ENCODE measurements at regions not wholly inside any gene's neighbourhood (a gene's known extent, or its start where the extent isn't known, plus 50 kb on each side); places are given as distances from the start of the nearest gene placed in this dataset.

DNA sequence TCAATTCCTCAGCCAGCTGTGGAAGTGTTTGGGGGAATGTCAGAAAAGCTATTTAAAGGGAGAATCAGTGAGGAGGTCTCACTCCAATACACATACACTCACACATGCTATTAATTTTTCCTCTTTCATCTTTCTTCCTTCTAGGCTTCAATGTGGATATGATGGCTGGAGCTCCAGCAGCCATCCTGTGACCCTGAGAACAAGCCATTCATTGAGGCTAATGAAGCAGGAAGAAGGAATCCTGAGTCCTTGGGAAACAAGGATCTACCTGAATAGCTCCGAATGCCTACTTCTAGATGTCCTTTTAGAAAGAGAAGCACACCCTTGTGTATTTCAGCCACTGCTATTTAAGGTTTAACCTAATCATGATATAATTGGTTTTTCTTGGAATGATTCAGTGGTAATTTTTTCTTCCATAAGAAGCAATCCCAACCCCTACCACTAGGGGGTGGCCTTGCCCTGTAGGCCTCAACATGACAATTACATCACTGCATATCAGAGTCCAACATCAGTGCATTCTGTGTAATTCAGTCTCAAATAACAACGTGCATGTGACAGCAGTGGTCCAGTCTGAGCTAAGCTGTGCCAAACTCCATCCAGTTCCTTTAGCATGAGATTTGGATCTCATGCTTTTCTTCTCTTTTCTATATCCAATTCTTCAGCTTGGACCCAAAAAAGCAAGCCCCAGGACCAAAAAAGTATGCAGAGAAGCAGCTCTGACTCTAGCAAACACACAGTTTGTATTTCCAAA is 85.3 kb upstream of the ANKRD1 start:
- H2AFZ ChIP-seq (ENCODE audit: low read depth, low read length), result peak overlapping the region; percentile 29
- peak overlapping the region; percentile 45 for H3K4me2 ChIP-seq (ENCODE audit: insufficient read depth, low read length)
- peak overlapping the region; percentile 88 for H3K27ac ChIP-seq (ENCODE audit: low read length)
- no peaks in the 10 kb centered on the region for H3K9me3 ChIP-seq (ENCODE audit: insufficient read depth, low read length, severe bottlenecking)
- peak overlapping the region; percentile 54 for H3K9ac ChIP-seq (ENCODE audit: low read depth, low read length)
- H3K27me3 ChIP-seq (ENCODE audit: insufficient read depth, low read length, poor library complexity), result no peaks in the 10 kb centered on the region
- H4K20me1 ChIP-seq (ENCODE audit: insufficient read depth, low read length), result no peaks in the 10 kb centered on the region
- H3K4me1 ChIP-seq (ENCODE audit: insufficient read depth, low read length), result peaks cover 86% of the 10 kb centered on the region
- ATAC-seq (ENCODE audit: insufficient read depth, low read depth), result peak; percentile 75
- DNase-seq, result peak; percentile 81
- TF ChIP-seq EZH2 (IDR thresholded peaks at IDR 0.05; ENCODE audit: borderline replicate concordance, low read depth, low read length, severe bottlenecking) (no peak), CTCF (IDR thresholded peaks at IDR 0.05; ENCODE audit: borderline replicate concordance, extremely low read depth, low read length, poor library complexity, severe bottlenecking) (peak; percentile 97)
- H3K4me3 ChIP-seq (ENCODE audit: low read depth in 1 of 2, low read length in 2 of 2), result peak overlapping the region in 1 of 2 experiments; percentile 12; a peak in 2 of 4 replicates
- H3K79me2 ChIP-seq (ENCODE audit: insufficient read depth, low read length), result no peaks in the 10 kb centered on the region
- H3K36me3 ChIP-seq (ENCODE audit: insufficient read depth, low read length), result no peaks in the 10 kb centered on the region

- Histone ChIP-seq H3K4me1 (ENCODE audit: insufficient read depth, low read length) (peaks cover 83% of the 10 kb centered on the region), H3K4me2 (ENCODE audit: insufficient read depth, low read length) (peak overlapping the region; percentile 45), H3K27ac (ENCODE audit: low read length) (peak overlapping the region; percentile 88), H3K4me3 (ENCODE audit: low read depth in 1 of 2, low read length in 2 of 2) (peak overlapping the region in 1 of 2 experiments; percentile 12; a peak in 2 of 4 replicates), H4K20me1 (ENCODE audit: insufficient read depth, low read length) (no peaks in the 10 kb centered on the region), H2AFZ (ENCODE audit: low read depth, low read length) (peak overlapping the region; percentile 29), H3K36me3 (ENCODE audit: insufficient read depth, low read length) (no peaks in the 10 kb centered on the region), H3K9ac (ENCODE audit: low read depth, low read length) (peak overlapping the region; percentile 54), H3K9me3 (ENCODE audit: insufficient read depth, low read length, severe bottlenecking) (no peaks in the 10 kb centered on the region), H3K27me3 (ENCODE audit: insufficient read depth, low read length, poor library complexity) (no peaks in the 10 kb centered on the region), H3K79me2 (ENCODE audit: insufficient read depth, low read length) (no peaks in the 10 kb centered on the region)
- peak; percentile 41 for DNase-seq
- TF ChIP-seq EZH2 (IDR thresholded peaks at IDR 0.05; ENCODE audit: borderline replicate concordance, low read depth, low read length, severe bottlenecking) (no peak), CTCF (IDR thresholded peaks at IDR 0.05; ENCODE audit: borderline replicate concordance, extremely low read depth, low read length, poor library complexity, severe bottlenecking) (no peak)
- ATAC-seq (ENCODE audit: insufficient read depth, low read depth), result peak; percentile 84
These were observed 86.0 kb upstream of the ANKRD1 start for GRCh38 chr10:91006752-91007346.

DNA sequence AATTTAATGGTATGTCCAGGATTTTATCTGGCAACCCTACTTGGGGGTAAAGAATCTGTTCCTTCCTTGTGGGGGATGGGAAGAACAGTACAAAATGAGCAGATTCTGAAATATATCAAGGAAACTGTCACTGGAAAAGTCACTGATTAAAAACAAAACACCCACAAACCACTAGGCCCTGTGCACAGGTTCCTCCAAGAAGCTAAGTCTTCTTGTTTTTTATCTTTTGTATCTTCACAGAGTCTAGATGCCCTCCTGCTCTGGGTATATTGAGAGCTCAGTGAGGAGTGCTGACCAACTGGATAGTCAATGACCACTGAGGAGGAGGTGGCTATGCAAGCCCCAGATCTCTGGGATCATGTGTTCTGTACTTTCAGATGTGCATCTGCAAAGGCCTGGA is 86.8 kb upstream of the ANKRD1 start:
- peak; percentile 51 for ATAC-seq (ENCODE audit: insufficient read depth, low read depth)
- DNase-seq, result peak; percentile 51
- Histone ChIP-seq H4K20me1 (ENCODE audit: insufficient read depth, low read length) (no peaks in the 10 kb centered on the region), H3K27me3 (ENCODE audit: insufficient read depth, low read length, poor library complexity) (no peaks in the 10 kb centered on the region), H3K4me3 (ENCODE audit: low read depth in 1 of 2, low read length in 2 of 2) (no peak overlapping the region; a peak in 1 of 4 replicates), H3K4me2 (ENCODE audit: insufficient read depth, low read length) (peak overlapping the region; percentile 45), H3K4me1 (ENCODE audit: insufficient read depth, low read length) (peaks cover 75% of the 10 kb centered on the region), H3K27ac (ENCODE audit: low read length) (peak overlapping the region; percentile 88), H2AFZ (ENCODE audit: low read depth, low read length) (peak overlapping the region; percentile 27), H3K79me2 (ENCODE audit: insufficient read depth, low read length) (no peaks in the 10 kb centered on the region), H3K36me3 (ENCODE audit: insufficient read depth, low read length) (no peaks in the 10 kb centered on the region), H3K9me3 (ENCODE audit: insufficient read depth, low read length, severe bottlenecking) (no peaks in the 10 kb centered on the region), H3K9ac (ENCODE audit: low read depth, low read length) (peak overlapping the region; percentile 54)
- TF ChIP-seq CTCF (IDR thresholded peaks at IDR 0.05; ENCODE audit: borderline replicate concordance, extremely low read depth, low read length, poor library complexity, severe bottlenecking), result no peak
- no peak for TF ChIP-seq EZH2 (IDR thresholded peaks at IDR 0.05; ENCODE audit: borderline replicate concordance, low read depth, low read length, severe bottlenecking)
